ENCODE measurements at regions not wholly inside any gene's neighbourhood (a gene's known extent, or its start where the extent isn't known, plus 50 kb on each side); places are given as distances from the start of the nearest gene placed in this dataset.
"Not testable (repeated sequence)": the region's sequence is repeated elsewhere in the genome, so short reads cannot be mapped to it uniquely, and the experiment has no call there.

- no peak for DNase-seq (ENCODE audit: low spot score)
Measured at GRCh38 chr10:131580674-131581073, 269.2 kb upstream of the TCERG1L start.

- not testable (repeated sequence) for DNase-seq (ENCODE audit: low spot score)
Measured at GRCh38 chr10:131581547-131581946, 270.0 kb upstream of the TCERG1L start.

DNA sequence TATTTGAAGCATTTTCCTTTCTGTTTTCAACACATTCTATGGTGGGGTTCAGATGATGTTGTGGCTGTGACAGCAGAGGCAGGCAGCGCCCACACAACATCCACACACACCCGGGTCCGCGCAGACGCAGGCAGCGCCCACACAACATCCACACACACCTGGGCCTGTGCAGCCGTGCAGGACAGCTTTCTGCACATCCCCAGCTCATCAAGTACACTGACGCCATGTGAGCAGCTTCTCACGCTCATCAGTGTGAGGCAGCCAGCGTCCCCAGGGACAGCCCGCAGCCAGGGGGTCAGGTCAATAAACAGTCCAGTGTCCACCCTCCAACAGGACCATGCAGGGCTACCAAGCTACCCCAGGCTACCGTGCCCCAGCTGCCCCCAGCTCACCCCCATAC, 272.8 kb upstream of the TCERG1L start:
- no peak for DNase-seq (ENCODE audit: low spot score)

GRCh38 chr10:131585761-131586160, 274.2 kb upstream of the TCERG1L start:
- no peak for DNase-seq (ENCODE audit: low spot score)

GRCh38 chr10:131586958-131587357, 275.4 kb upstream of the TCERG1L start:
- no peak for DNase-seq (ENCODE audit: low spot score)

- no peak for DNase-seq (ENCODE audit: low spot score)
Measured at GRCh38 chr10:131587976-131588680, 276.6 kb upstream of the TCERG1L start.

GRCh38 chr10:131588704-131589220, 277.2 kb upstream of the TCERG1L start:
- DNase-seq (ENCODE audit: low spot score): no peak

DNA sequence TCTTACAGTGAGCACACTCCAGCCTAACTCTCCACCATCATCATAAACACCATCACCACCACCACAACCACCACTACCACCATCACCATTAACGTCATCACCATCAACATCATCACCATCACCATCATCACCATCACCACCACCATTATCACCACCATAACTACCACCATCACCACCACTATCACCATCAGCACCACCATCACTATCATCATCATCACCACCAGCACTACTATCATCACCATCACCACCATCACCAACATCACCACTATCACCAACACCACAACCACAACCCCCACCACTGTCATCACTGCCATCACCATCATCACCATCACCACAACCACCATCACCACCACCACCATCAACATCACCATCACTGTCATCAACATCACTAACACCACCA, 279.0 kb upstream of the TCERG1L start:
- DNase-seq (ENCODE audit: low spot score): no peak

GRCh38 chr10:131591936-131592335, 280.4 kb upstream of the TCERG1L start:
- DNase-seq (ENCODE audit: low spot score): no peak

- no peak for DNase-seq (ENCODE audit: low spot score)
Measured at GRCh38 chr10:131609176-131609575, 291.6 kb upstream of the PPP2R2D start.

GRCh38 chr10:131615150-131615549, 285.7 kb upstream of the PPP2R2D start:
- no peak for DNase-seq (ENCODE audit: low spot score)

DNA sequence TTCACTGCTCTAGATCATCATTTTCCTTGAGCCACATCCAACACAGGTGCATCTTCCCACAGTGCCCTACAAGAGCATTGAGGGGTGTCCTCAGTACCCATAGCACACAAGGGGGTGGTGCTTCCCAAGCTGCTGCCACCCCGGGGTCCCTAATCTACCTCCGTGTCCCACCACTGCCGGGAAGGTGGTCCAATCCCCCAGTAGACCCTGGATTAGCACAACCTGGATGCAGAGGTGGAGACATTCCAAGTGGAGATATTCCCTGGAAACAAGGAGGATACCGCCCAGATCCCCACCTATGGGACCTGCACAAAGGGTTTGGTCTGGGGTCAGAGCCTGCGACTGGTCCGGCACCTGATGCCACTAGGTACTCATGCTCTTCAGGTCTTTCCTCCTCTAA, 284.8 kb upstream of the PPP2R2D start:
- no peak for DNase-seq (ENCODE audit: low spot score)

- no peak for DNase-seq (ENCODE audit: low spot score)
Measured at GRCh38 chr10:131617113-131617858, 283.5 kb upstream of the PPP2R2D start.

DNA sequence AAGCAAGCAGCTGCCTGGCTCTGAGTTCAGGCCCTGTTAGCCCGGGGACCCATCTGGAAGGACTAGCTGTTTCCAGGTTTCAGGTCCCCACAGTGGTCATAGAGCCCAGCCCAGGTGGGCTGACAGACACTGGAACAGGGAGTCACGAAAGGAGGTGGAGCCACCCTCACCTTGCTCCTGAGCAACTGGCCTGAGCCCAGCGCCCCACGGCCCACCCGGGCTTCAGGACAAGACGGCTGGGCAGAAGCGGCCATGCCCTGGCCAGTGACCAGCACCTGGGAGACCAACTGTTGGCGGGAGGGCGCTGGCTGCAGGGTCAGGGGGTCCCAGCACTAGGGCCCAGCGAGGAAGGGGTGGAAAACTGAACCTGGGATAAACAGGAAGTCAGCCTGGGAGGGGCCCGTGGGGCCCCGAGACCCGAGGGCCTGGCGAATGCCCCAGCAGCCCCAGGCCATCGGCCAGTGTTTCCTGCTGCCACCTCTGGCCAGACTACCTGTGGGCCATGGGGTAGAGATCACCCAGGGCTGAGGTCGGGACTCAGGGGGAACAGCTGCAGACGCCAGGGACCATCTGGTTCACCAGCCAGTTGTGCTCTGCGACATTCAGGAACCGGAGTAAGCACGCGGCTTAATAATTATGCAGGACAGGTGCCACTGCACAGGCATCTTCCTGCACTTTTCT, 282.1 kb upstream of the PPP2R2D start:
- DNase-seq (ENCODE audit: low spot score): no peak

DNA sequence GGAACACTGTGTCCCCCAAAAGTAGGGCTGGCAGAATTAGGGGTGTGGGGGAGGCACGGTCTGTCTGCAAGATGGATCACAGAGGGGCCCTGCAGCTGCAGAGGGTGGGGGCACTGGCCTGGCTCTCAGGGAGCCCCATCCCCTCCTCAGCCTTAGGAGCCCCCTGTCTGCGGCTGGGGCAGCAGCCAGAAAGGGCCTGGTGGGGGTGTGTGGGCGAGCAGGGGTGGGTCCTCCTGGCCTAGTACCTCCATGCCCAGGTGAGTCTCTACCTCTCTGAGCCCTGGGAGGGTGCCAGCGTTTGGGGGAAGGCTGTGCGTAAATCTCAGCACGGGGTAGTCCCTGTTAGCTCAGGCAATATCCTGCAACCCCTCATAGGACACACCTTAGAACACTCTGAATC, 280.5 kb upstream of the PPP2R2D start:
- DNase-seq (ENCODE audit: low spot score): no peak

- DNase-seq (ENCODE audit: low spot score): no peak
Measured at GRCh38 chr10:131620904-131621303, 279.9 kb upstream of the PPP2R2D start.

GRCh38 chr10:131621784-131622624, 278.8 kb upstream of the PPP2R2D start:
- no peak for DNase-seq (ENCODE audit: low spot score)

DNA sequence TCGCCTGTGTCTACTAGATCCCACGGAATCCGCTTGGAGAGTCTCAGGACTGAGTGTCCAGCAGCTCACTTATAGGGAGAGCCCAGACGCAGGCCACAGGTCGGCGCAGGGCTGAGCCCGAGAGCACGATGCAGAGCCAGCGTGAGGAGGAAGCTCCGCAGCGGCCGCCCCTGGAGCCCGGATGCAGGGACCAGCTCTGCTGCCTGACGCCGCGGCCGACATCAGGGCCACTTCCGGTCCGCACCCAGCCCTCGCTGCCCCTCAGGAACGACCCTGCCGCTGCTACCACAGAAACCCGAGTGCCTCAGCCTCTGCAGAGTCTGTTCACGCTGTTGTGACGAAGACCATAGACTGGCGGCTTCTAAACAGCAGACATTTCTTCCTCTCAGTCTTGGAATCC, 275.8 kb upstream of the PPP2R2D start:
- no peak for DNase-seq (ENCODE audit: low spot score)

DNA sequence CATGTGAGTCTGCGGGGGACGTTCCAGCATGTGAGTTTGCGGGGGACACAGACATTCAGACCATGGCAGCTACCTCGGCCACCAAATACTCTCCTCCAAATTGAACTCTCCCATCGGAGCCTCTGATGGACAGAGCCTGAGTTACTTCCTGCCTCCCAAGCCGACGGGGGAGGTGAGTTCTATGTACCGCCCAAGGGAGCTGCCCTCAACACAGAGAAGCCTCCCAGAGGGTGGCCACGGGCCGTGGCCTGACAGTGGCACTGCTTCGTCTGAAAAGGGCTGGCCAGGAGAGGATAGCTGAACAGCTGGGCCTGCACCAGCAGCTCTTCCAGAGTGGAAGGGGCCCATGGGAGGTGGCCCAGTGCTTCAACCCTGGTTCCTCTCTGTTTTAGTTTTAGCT, 274.5 kb upstream of the PPP2R2D start:
- no peak for DNase-seq (ENCODE audit: low spot score)

GRCh38 chr10:131629026-131629770, 271.6 kb upstream of the PPP2R2D start:
- DNase-seq (ENCODE audit: low spot score): no peak

DNA sequence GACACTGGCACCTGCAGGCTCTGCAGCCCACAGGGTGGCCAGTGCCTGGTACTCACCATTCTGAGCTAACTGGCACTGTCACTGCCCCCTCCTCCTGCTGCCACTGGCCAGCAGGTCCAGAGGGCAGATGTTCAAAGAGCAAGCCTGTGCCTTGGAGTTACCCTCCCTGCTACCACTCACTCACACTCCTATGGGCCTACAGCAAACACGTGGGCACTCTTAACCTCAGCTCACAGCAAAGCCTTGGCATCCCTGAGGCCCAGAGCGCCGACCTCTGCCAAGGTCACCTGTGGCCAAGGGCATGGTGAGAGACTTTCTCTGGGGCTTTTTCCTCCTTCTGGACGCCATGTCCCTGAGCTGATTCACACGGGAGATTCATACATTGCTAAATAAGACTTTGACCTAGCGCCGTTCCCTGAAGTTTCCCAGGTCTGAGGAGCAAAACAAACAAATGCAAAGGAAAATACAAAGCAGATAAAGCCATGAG, 270.0 kb upstream of the PPP2R2D start:
- no peak for DNase-seq (ENCODE audit: low spot score)

All from H4 (cell line).